DOHH2 (cell line): ENCODE measurements at regions not wholly inside any gene's neighbourhood (a gene's known extent, or its start where the extent isn't known, plus 50 kb on each side); places are given as distances from the start of the nearest gene placed in this dataset.

ENCODE experiments used
- H3F3A ChIP-seq: fragments of 200-600 bp; sonication (generic), shearing (Covaris generic); 2 replicates; pipeline ENCODE4 v1.6.0; 2016; ENCODE audit warnings: antibody characterized with exemption, mild to moderate bottlenecking; ENCODE audit not compliant: control insufficient read depth, insufficient read depth
- H3K27ac ChIP-seq: fragments of 200-600 bp; sonication (generic); 2 replicates; pipeline ENCODE4 v1.5.1; 2014; ENCODE audit warnings: low read depth, mild to moderate bottlenecking, low read length, moderate library complexity
- H3K27me3 ChIP-seq: fragments of 200-600 bp; sonication (generic); 2 replicates; pipeline ENCODE4 v1.6.1; 2014; ENCODE audit warnings: mild to moderate bottlenecking, low read length, mixed read lengths; ENCODE audit not compliant: control insufficient read depth
- H3K36me3 ChIP-seq: fragments of 200-600 bp; sonication (generic); 2 replicates; pipeline ENCODE4 v1.6.1; 2014; ENCODE audit warnings: mild to moderate bottlenecking, low read length, moderate library complexity, mixed read lengths; ENCODE audit not compliant: control insufficient read depth
- H3K4me1 ChIP-seq: fragments of 200-600 bp; sonication (generic); 2 replicates; pipeline ENCODE4 v1.6.1; 2014; ENCODE audit warnings: mild to moderate bottlenecking, low read length, mixed read lengths; ENCODE audit not compliant: control insufficient read depth
- H3K4me2 ChIP-seq: fragments of 200-600 bp; sonication (generic); 2 replicates; pipeline ENCODE4 v1.6.0; 2014; ENCODE audit warnings: mild to moderate bottlenecking, low read length, moderate library complexity
- H3K4me3 ChIP-seq: fragments of 200-600 bp; sonication (generic); 2 replicates; pipeline ENCODE4 v1.5.1; 2014; ENCODE audit warnings: mild to moderate bottlenecking, low read length, mixed read lengths
- H3K79me2 ChIP-seq: fragments of 200-600 bp; sonication (generic); 2 replicates; pipeline ENCODE4 v1.6.1; 2014; ENCODE audit warnings: mild to moderate bottlenecking, low read length, mixed read lengths; ENCODE audit not compliant: control insufficient read depth
- H3K9me2 ChIP-seq: fragments of 200-600 bp; sonication (generic); replicated peaks from 2 replicates; pipeline ENCODE4 v1.6.1; 2014; ENCODE audit warnings: mild to moderate bottlenecking, low read length, mixed read lengths; ENCODE audit not compliant: control insufficient read depth
- H3K9me3 ChIP-seq: fragments of 200-600 bp; sonication (generic); 2 replicates; pipeline ENCODE4 v1.6.1; 2014; ENCODE audit warnings: antibody characterized with exemption, low read length, mixed read lengths; ENCODE audit not compliant: control insufficient read depth, insufficient read depth
- H4K20me1 ChIP-seq: fragments of 200-600 bp; sonication (generic); 2 replicates; pipeline ENCODE4 v1.6.0; 2014; ENCODE audit warnings: low read depth, mild to moderate bottlenecking, antibody characterized with exemption, low read length, moderate library complexity; ENCODE audit not compliant: control insufficient read depth, insufficient read depth
- EZH2phosphoT487 ChIP-seq: fragments of 200-600 bp; sonication (generic); IDR thresholded peaks from 2 replicates; pipeline ENCODE4 v1.6.1; 2017; ENCODE audit warnings: borderline replicate concordance, mild to moderate bottlenecking, antibody characterized with exemption, low read length, moderate library complexity, mixed read lengths
- TF ChIP-seq, protein P1 (sequence below): fragments of 200-600 bp; sonication (generic); IDR thresholded peaks from one replicate; pipeline ENCODE4 v1.5.1; 2014; ENCODE audit warnings: antibody characterized with exemption, mild to moderate bottlenecking, low read depth, low read length; ENCODE audit not compliant: poor library complexity, severe bottlenecking

DNA sequence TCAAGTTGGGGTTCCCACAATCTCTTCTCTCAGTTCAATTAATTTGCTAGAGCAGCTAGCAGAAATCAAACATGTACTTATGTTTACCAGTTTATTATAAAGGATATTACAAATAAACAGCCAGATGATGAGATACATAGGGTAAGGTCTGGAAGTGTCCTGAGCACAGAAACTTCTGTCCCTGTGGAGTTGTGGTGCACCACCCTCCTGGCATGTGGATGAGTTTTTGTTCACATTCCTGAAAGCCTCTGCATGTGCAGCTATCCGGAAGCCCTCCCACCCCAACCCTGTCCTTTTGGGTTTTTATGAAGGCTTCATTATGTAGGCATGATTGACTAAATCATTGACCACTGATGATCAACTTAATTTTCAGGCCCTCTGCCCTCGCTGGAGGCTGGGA is 791.2 kb upstream of the ZNF608 start:
- TF ChIP-seq EZH2phosphoT487: no peak
- TF ChIP-seq, protein P1, sequence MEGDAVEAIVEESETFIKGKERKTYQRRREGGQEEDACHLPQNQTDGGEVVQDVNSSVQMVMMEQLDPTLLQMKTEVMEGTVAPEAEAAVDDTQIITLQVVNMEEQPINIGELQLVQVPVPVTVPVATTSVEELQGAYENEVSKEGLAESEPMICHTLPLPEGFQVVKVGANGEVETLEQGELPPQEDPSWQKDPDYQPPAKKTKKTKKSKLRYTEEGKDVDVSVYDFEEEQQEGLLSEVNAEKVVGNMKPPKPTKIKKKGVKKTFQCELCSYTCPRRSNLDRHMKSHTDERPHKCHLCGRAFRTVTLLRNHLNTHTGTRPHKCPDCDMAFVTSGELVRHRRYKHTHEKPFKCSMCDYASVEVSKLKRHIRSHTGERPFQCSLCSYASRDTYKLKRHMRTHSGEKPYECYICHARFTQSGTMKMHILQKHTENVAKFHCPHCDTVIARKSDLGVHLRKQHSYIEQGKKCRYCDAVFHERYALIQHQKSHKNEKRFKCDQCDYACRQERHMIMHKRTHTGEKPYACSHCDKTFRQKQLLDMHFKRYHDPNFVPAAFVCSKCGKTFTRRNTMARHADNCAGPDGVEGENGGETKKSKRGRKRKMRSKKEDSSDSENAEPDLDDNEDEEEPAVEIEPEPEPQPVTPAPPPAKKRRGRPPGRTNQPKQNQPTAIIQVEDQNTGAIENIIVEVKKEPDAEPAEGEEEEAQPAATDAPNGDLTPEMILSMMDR: no peak
- H3K79me2 ChIP-seq: no peaks in the 10 kb centered on the region
- no peaks in the 10 kb centered on the region for H3K27me3 ChIP-seq
- no peaks in the 10 kb centered on the region for H4K20me1 ChIP-seq
- H3K4me3 ChIP-seq: no peak overlapping the region
- no peaks in the 10 kb centered on the region for H3K36me3 ChIP-seq
- no peak overlapping the region for H3K27ac ChIP-seq
- no peaks in the 10 kb centered on the region for H3F3A ChIP-seq
- no peaks in the 10 kb centered on the region for H3K9me2 ChIP-seq
- H3K9me3 ChIP-seq: peaks cover 5% of the 10 kb centered on the region; the same call in 1 of the 2 replicates
- H3K4me1 ChIP-seq: no peaks in the 10 kb centered on the region
- H3K4me2 ChIP-seq: no peak overlapping the region

DNA sequence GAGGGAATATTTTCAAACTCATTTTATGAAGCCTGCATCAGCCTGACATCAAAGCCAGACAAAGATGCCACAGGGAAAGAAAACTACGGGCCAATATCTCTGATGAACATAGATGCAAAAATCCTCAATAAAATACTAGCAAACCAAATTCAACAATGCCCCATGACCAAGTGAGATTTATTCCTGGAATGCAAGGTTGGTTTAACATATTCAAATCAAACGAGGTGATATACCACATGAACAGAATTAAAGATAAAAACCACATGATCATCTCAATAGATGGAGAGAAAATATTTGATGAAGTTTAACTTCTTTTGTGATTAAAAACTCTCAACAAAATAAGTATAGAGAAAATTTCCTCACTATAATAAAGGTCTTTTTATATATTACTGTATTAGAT is 792.0 kb upstream of the ZNF608 start:
- Histone ChIP-seq H3K4me1 (peaks cover 5% of the 10 kb centered on the region; the same call in 1 of the 2 replicates), H3K9me3 (peaks cover 5% of the 10 kb centered on the region; the same call in 1 of the 2 replicates), H3K4me2 (no peak overlapping the region), H3K27ac (no peak overlapping the region), H3K4me3 (no peak overlapping the region), H3F3A (no peaks in the 10 kb centered on the region), H3K79me2 (no peaks in the 10 kb centered on the region), H4K20me1 (no peaks in the 10 kb centered on the region), H3K27me3 (no peaks in the 10 kb centered on the region), H3K9me2 (no peaks in the 10 kb centered on the region), H3K36me3 (no peaks in the 10 kb centered on the region)
- TF ChIP-seq, protein P1: no peak
- TF ChIP-seq EZH2phosphoT487: no peak

DNA sequence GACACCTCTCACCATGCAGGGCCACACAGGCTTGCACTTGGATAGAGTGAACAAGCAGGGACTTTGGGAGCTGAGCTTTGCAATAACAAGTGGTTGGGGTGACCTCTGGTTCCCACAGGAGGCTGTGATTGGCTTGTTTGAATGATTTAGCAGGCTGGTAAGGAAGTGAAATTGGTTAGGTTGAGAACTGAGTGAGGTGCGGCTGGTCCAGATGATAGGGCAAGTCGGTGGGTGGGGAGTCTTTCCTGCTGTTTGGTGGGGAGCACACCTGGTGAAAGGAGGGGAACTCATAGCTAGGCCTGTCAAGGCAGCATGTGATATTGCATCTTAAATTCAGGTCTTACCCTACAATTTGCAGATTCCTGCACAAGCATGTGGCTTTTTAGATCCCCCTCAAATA is 794.6 kb upstream of the ZNF608 start:
- no peaks in the 10 kb centered on the region for H4K20me1 ChIP-seq
- H3K4me3 ChIP-seq: no peak overlapping the region
- H3K4me2 ChIP-seq: no peak overlapping the region
- H3F3A ChIP-seq: no peaks in the 10 kb centered on the region
- peaks cover 5% of the 10 kb centered on the region; the same call in 1 of the 2 replicates for H3K4me1 ChIP-seq
- H3K27me3 ChIP-seq: no peaks in the 10 kb centered on the region
- no peaks in the 10 kb centered on the region for H3K36me3 ChIP-seq
- no peak overlapping the region for H3K27ac ChIP-seq
- H3K9me3 ChIP-seq: peaks cover 5% of the 10 kb centered on the region; the same call in 1 of the 2 replicates
- TF ChIP-seq EZH2phosphoT487: no peak
- TF ChIP-seq, protein P1: no peak
- H3K9me2 ChIP-seq: no peaks in the 10 kb centered on the region
- no peaks in the 10 kb centered on the region for H3K79me2 ChIP-seq
